SH-SY5Y (cell line): ENCODE measurements at regions not wholly inside any gene's neighbourhood (a gene's known extent, or its start where the extent isn't known, plus 50 kb on each side); places are given as distances from the start of the nearest gene placed in this dataset.

Source experiments
- GATA2 ChIP-seq: IDR thresholded peaks from 2 replicates; pipeline ENCODE4 v1.6.1; 2011; ENCODE audit warnings: mild to moderate bottlenecking, low read depth, low read length
- GATA3 ChIP-seq: IDR thresholded peaks from 2 replicates; pipeline ENCODE4 v1.6.1; 2011; ENCODE audit warnings: low read depth, mild to moderate bottlenecking, low read length, moderate library complexity

DNA sequence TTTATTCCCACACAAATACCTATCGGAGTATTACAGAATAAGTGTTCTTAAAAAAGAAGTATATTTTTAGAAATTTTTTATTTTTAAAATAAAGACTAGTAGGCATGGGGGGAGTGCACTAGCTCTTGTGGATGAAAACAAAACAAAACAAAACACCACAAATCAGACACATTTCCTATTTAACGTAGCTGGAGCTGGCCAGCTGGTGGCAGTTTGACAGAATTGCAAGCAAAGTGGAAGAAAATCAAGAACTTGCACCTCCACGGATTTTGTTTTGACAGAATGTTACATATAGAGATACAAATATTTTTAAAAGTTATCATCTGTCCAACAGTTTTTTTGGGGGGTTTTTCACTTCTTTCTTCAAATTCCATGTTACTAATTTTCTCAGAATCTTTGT, 63.6 kb upstream of the SNRPB2 start:
- TF ChIP-seq GATA2 (no peak), GATA3 (no peak)
